ENCODE measurements at regions not wholly inside any gene's neighbourhood (a gene's known extent, or its start where the extent isn't known, plus 50 kb on each side); places are given as distances from the start of the nearest gene placed in this dataset.

DNA sequence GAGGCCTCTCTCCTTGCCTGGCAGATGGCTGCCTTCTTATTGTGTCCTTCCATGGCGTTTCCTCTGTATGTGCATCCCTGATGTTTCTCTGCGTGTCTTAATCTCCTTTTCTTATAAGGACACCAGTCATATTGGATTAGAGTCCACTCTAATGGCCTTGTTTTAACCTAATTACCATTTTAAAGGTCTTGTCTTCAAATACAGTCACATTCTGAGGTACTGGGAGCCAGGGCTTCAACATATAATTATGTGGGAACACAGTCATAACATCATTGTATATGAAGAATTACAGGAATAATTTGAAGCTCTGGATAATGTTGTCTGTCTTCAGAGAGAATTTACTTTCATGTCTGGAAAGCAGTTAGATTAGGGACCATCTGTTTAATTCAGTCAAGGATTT lies 56.4 kb upstream of the PTGFR start:
- TF ChIP-seq, protein P1, sequence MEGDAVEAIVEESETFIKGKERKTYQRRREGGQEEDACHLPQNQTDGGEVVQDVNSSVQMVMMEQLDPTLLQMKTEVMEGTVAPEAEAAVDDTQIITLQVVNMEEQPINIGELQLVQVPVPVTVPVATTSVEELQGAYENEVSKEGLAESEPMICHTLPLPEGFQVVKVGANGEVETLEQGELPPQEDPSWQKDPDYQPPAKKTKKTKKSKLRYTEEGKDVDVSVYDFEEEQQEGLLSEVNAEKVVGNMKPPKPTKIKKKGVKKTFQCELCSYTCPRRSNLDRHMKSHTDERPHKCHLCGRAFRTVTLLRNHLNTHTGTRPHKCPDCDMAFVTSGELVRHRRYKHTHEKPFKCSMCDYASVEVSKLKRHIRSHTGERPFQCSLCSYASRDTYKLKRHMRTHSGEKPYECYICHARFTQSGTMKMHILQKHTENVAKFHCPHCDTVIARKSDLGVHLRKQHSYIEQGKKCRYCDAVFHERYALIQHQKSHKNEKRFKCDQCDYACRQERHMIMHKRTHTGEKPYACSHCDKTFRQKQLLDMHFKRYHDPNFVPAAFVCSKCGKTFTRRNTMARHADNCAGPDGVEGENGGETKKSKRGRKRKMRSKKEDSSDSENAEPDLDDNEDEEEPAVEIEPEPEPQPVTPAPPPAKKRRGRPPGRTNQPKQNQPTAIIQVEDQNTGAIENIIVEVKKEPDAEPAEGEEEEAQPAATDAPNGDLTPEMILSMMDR (IDR thresholded peaks at IDR 0.05) = no peak
- no peak for TF ChIP-seq EZH2 (IDR thresholded peaks at IDR 0.05; ENCODE audit: borderline replicate concordance, insufficient read depth, low read depth, low read length, poor library complexity, severe bottlenecking)

Data from B cell (primary cell).